GM21390 (cell line): ENCODE measurements at regions not wholly inside any gene's neighbourhood (a gene's known extent, or its start where the extent isn't known, plus 50 kb on each side); places are given as distances from the start of the nearest gene placed in this dataset.
A peak's percentile ranks its signal among the peaks of the same experiment; 100 is the strongest.
"Not testable (repeated sequence)": the region's sequence is repeated elsewhere in the genome, so short reads cannot be mapped to it uniquely, and the experiment has no call there.

Experiments used
- ATAC-seq: cut with Tn5 transposase; IDR thresholded peaks from one replicate; pipeline ENCODE4 v1.9.1; 2021; ENCODE audit not compliant: unreplicated experiment

- peak; percentile 83 for ATAC-seq
These were observed 325.0 kb upstream of the ESRRG start for GRCh38 chr1:217048104-217048707.

GRCh38 chr1:217040711-217041455 is 317.7 kb upstream of the ESRRG start:
- no peak for ATAC-seq

DNA sequence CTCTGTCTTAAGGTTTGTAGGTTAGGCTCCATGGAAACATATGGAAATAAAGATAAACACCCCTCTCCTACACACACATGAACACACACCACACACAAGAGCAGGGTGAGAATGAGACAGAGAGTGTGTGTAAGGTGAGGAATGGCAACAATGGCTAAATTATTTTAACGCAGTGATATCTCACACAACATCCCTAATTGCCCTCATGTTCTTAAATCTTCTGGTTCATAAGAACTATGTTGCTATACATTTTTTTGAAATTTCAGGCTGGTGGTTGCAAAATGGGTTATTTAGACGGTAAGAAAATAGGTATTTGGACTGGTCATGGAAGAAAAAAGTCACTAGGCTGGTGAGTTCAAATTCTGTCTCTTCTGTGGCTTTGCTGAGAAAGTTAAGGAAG is 316.7 kb upstream of the ESRRG start:
- no peak for ATAC-seq

DNA sequence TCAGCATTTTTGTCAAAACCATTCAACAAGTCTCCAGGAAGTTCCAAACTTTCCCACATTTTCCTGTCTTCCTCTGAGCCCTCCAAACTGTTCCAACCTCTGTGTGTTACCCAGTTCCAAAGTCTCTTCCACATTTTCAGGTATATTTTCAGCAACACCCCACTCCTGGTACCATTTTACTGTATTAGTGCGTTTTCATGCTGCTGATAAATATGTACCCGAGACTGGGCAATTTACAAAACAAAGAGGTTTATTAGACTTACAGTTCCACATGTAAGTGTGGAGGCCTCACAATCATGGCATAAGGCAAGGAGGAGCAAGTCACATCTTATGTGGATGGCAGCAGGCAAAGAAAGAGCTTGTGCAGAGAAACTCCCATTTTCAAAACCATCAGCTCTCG is 315.9 kb upstream of the ESRRG start:
- not testable (repeated sequence) for ATAC-seq

GRCh38 chr1:217036757-217037156 is 313.5 kb upstream of the ESRRG start:
- ATAC-seq = no peak

DNA sequence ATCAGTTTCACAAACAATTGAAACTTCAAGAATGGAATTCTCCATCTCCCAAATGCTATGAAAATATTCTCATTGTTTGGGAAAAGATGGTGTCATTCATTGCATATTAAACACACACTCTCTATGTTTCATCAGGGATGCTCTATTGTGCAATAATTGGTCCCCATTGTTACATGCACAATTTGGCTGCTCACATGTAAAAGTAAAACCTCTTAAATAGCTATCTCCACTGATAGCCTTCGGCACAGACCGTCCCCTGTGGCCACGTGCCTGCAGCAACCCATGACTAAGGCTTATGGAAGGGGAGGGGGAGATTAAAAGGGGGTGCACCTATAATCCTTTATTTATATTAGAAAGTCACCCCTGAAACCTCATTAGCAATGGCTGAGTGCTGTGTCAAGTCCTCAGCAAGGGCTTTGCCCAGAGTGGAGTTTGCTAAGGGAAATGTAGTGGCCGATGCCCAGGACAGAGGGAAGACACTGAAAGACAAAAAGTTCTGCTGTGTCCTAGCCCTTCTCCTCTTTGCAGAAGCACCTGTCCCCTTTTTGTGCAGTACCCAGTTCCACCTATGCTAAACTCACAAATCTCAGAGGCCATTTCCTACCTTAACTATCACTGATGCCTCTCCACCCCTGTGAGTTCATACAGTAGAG is 309.6 kb upstream of the ESRRG start:
- no peak for ATAC-seq

GRCh38 chr1:217029281-217030157 is 306.3 kb upstream of the ESRRG start:
- no peak for ATAC-seq

DNA sequence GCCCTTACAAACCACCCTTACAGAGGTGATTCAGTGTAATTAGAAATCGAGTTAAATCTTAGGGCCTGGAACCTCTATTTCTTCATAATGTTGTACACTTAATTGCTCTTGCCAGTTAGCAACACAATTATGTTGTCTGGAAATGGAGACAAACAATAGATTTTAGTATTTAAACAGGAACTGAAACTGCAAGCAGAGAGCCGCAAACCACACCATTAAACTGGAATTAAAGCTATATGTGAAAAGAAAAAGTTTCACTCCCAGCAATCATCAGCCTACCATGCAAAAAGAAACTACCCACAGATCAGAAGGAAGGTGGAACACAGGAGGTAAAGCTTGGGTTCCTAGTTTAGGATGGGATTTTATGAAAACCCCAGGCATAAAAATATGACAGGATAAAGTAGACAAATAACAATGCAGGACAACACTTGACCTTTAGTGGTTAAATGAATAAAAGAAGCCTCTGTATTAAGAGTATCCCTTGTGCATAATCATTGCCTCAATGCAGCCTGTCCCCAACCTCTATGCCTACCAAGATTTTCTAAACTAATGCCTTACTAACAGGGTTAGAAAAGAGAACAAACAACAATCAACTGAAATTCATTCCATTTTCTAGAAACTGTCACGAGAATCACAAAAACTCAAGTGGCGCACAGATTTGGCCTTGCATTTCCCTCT is 304.3 kb upstream of the ESRRG start:
- ATAC-seq = peak; percentile 98

- no peak for ATAC-seq
These were observed 303.3 kb upstream of the ESRRG start for GRCh38 chr1:217026531-217026930.

DNA sequence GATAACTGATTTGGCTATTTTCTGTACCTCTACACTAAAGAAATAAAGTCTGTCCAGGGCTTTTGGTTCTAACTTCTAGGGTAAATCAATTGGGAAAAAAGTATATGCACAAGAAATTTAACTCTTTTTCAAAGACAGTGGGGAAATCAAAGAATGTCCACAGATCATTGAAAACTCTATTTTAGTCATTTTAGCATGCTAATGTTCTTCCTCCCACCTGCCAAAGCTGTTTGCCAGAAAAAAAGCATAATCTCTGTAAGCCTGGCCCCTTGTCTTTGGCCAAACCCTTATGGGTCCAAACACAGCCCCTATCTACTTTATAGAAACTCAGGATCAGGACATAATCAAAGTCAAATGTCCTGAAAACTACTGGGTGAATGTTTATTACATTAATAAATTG is 302.2 kb upstream of the ESRRG start:
- ATAC-seq = no peak

- ATAC-seq = no peak
These were observed 301.7 kb upstream of the ESRRG start for GRCh38 chr1:217024911-217025310.

GRCh38 chr1:217021956-217022355 is 298.7 kb upstream of the ESRRG start:
- ATAC-seq = no peak

DNA sequence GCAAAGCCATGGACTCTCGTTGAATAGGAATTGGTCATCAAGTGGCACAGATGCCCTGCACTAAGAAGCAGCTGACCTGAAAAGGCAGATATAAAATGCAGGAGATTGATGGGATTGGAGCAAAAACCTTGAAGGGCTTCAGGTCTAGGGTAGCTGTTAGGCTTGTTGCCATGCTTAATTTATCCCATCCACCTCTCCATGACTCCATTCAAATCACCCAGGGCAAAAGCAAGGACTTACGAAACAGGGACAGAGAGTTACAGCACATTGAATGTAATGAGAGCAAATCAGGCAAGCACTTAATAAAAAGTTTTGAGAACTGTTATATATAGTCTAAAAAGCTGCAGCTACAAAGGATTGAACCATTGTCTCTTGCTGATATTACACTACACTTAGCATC is 298.2 kb upstream of the ESRRG start:
- no peak for ATAC-seq

DNA sequence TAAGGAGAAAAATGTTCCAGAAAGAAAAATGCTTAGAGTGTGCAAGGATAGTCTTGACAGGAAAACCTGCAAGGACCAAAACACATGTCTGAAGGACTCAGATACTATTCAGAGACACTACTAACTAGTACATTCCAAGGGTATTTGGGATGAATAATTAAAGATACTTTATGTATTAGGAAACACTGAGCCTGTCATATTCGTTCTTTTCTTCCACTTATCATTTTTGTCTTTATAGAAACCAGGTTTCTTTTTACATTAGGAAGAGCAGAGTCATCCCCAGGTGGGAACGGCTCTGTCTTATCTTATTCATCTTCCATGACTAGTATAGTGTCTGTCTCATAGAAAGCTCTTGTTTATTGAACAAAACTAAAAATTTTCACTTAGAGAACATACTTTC is 296.2 kb upstream of the ESRRG start:
- no peak for ATAC-seq

DNA sequence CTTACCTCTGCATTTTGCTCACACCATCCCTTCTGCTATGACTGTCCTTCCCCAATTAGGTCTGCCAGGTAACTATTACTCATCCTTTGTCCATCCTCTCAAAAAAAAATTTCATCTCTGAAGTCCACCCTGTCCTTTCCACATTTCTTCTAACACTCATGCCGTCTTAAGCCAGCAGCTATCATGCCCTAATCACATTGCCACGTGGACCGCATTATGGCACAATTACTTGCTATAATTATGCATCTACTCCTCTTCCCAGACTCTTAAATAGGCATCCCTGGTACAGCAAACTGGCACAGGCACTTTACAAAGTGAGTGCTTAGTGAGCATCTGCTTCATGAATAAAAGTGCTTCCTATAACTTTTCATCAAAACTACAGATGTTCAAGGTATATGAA is 295.4 kb upstream of the ESRRG start:
- ATAC-seq = no peak

GRCh38 chr1:217017165-217017564 is 293.9 kb upstream of the ESRRG start:
- no peak for ATAC-seq

GRCh38 chr1:217014066-217014465 is 290.8 kb upstream of the ESRRG start:
- no peak for ATAC-seq

- ATAC-seq = no peak
These were observed 289.4 kb upstream of the ESRRG start for GRCh38 chr1:217012659-217013058.

DNA sequence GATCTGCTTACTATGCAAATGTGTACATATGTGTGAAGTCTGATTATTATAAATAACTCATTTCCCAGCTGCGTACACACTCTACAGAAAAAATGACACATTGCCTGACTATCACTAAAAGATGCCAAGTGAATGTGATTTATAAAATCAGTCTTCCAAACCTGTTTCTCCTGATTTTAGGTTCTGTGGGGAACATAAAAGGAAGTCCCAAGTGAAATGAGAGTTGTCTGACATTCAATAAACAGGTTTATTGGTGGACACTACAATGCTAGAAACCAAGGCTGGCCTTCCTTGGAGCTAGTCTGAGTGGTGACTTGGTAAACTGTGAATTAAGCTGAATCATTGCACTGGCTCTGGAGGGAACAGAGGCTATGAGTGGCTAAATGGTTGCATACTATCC is 287.9 kb upstream of the ESRRG start:
- ATAC-seq = no peak

- no peak for ATAC-seq
These were observed 287.0 kb upstream of the ESRRG start for GRCh38 chr1:217010253-217010652.

DNA sequence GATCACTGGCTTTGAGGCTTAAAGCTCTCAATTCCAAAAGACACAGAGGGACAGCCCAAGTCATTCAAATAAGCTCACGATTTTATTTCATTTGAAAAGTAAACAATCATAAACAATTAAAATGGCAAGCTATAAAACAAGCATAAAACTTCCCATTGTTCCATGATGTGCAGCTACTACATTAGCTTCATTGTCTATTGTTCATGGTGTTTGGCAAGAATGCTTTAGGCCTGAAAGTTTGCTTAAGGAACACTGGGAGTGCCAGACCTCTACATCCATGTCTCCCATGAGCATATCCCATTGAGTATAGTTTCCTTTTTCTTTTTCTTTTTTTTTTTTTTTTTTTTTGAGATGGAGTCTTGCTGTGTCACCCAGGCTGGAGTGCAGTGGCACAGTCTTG is 286.1 kb upstream of the ESRRG start:
- no peak for ATAC-seq
